Large intestine (tissue), 3 donors: ENCODE measurements at regions not wholly inside any gene's neighbourhood (a gene's known extent, or its start where the extent isn't known, plus 50 kb on each side); places are given as distances from the start of the nearest gene placed in this dataset.
"Not testable (repeated sequence)": the region's sequence is repeated elsewhere in the genome, so short reads cannot be mapped to it uniquely, and the experiment has no call there.

Source experiments
- DNase-seq, 2 donors: peaks; one replicate each; pipeline versions ENCODE4 v3.0.0 to v3.0.0-alpha.2; 2013
- H3K27ac ChIP-seq: one replicate; pipeline ENCODE4 v1.5.1; 2013; ENCODE audit warnings: low read length
- H3K27me3 ChIP-seq: 2 replicates; pipeline ENCODE4 v1.6.1; 2013; ENCODE audit warnings: low read length; ENCODE audit not compliant: control insufficient read depth, insufficient read depth
- H3K36me3 ChIP-seq: 2 replicates; pipeline ENCODE4 v1.6.1; 2013; ENCODE audit warnings: low read length; ENCODE audit not compliant: control insufficient read depth, insufficient read depth
- H3K4me1 ChIP-seq: one replicate; pipeline ENCODE4 v1.6.1; 2013; ENCODE audit warnings: low read length; ENCODE audit not compliant: control insufficient read depth, insufficient read depth
- H3K4me3 ChIP-seq: one replicate; pipeline ENCODE4 v1.5.1; 2013; ENCODE audit warnings: low read length
- H3K9me3 ChIP-seq: one replicate; pipeline ENCODE4 v1.6.1; 2013; ENCODE audit warnings: mild to moderate bottlenecking, low read depth, low read length, moderate library complexity; ENCODE audit not compliant: control insufficient read depth
- WGBS: methylation state at CpG from one replicate; pipeline ENCODE4 v1.1.5; 2013; ENCODE audit warnings: low lambda C conversion rate; ENCODE audit not compliant: insufficient coverage; 5-methylcytosine and 5-hydroxymethylcytosine counted together

- H3K27ac ChIP-seq, H3K4me3 ChIP-seq, H3K9me3 ChIP-seq, H3K4me1 ChIP-seq, H3K27me3 ChIP-seq, DNase-seq, H3K36me3 ChIP-seq: not testable (repeated sequence)
- no CpG with 5 or more reads among the region's 9 CpGs for WGBS
These were observed 106.7 kb upstream of the SLC24A2 start for GRCh38 chr9:19895578-19895977.

- no peaks in the 10 kb centered on the region for H3K9me3 ChIP-seq
- H3K4me1 ChIP-seq = no peaks in the 10 kb centered on the region
- WGBS = no CpG with 5 or more reads among the region's 3 CpGs
- H3K4me3 ChIP-seq = no peak overlapping the region
- H3K27me3 ChIP-seq = no peaks in the 10 kb centered on the region
- H3K27ac ChIP-seq = no peak overlapping the region
- DNase-seq = no peak
- H3K36me3 ChIP-seq = no peaks in the 10 kb centered on the region
These were observed 106.2 kb upstream of the SLC24A2 start for GRCh38 chr9:19895006-19895405.

GRCh38 chr9:19885608-19886007 is 96.8 kb upstream of the SLC24A2 start:
- 92% methylated on average over 2 of the region's 4 CpGs for WGBS
- Histone ChIP-seq H3K9me3 (no peaks in the 10 kb centered on the region), H3K27me3 (no peaks in the 10 kb centered on the region), H3K4me1 (no peaks in the 10 kb centered on the region), H3K4me3 (no peak overlapping the region), H3K27ac (no peak overlapping the region), H3K36me3 (no peaks in the 10 kb centered on the region)
- DNase-seq = no peak

DNA sequence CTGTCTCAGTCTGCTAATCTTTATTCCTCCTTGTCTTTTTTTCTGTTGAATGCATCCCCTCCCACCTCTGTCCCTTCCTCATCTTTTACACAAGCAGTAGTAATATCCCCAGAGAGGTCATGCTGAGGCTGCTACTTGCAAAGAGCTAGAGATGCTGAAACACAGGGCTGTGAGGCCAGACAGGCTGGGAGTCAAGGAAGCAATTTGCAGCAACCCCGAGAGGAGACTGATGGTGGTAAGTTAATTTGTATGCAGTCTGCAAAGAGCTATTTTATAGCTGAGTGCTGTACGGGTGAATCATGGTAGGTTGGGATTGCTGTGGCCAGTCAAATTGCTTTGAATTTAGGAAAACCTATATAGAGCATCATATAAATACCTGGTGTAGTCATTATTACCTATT is 90.2 kb upstream of the SLC24A2 start:
- no CpG with 5 or more reads among the region's 2 CpGs for WGBS
- Histone ChIP-seq H3K36me3 (no peaks in the 10 kb centered on the region), H3K9me3 (no peaks in the 10 kb centered on the region), H3K4me1 (no peaks in the 10 kb centered on the region), H3K27me3 (no peaks in the 10 kb centered on the region), H3K27ac (no peak overlapping the region), H3K4me3 (no peak overlapping the region)
- DNase-seq = no peak

GRCh38 chr9:19876569-19877316 is 87.9 kb upstream of the SLC24A2 start:
- Histone ChIP-seq H3K36me3 (no peaks in the 10 kb centered on the region), H3K4me3 (no peak overlapping the region), H3K9me3 (no peaks in the 10 kb centered on the region), H3K4me1 (no peaks in the 10 kb centered on the region), H3K27me3 (no peaks in the 10 kb centered on the region), H3K27ac (no peak overlapping the region)
- WGBS = 100% methylated on average over 1 of the region's 3 CpGs
- DNase-seq = no peak

GRCh38 chr9:19875291-19875920 is 86.6 kb upstream of the SLC24A2 start:
- H3K4me1 ChIP-seq = no peaks in the 10 kb centered on the region
- H3K27me3 ChIP-seq = no peaks in the 10 kb centered on the region
- WGBS = 83% methylated on average over 2 of the region's 5 CpGs
- H3K4me3 ChIP-seq = no peak overlapping the region
- H3K9me3 ChIP-seq = peaks cover 3% of the 10 kb centered on the region
- no peak overlapping the region for H3K27ac ChIP-seq
- H3K36me3 ChIP-seq = no peaks in the 10 kb centered on the region
- no peak for DNase-seq

- WGBS = 89% methylated on average over 2 of the region's 2 CpGs
- not testable (repeated sequence) for H3K27ac ChIP-seq, H3K4me3 ChIP-seq, H3K9me3 ChIP-seq, H3K27me3 ChIP-seq, H3K4me1 ChIP-seq, DNase-seq, H3K36me3 ChIP-seq
These were observed 84.4 kb upstream of the SLC24A2 start for GRCh38 chr9:19873188-19873587.

DNA sequence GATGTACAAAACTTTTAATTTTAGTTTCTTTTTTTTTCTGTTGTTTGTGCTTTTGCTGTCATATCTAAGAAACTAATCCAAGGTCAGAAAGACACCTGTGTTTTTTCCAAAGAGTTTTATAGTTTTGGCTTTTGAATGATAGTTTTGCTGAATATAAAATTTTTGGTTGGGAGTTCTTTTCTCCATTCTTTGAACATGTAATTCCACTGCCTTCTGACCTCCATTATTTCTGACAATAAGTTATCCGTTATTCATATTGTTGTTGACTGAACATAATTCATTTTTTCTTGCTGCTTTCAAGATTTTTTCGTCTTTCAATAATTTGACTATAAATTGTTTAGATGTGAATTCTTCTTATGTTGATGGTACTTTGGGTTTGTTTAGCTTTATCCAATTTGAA is 82.2 kb upstream of the SLC24A2 start:
- Histone ChIP-seq H3K36me3 (no peaks in the 10 kb centered on the region), H3K4me3 (no peak overlapping the region), H3K4me1 (no peaks in the 10 kb centered on the region), H3K27me3 (no peaks in the 10 kb centered on the region), H3K27ac (no peak overlapping the region), H3K9me3 (peaks cover 3% of the 10 kb centered on the region)
- no peak for DNase-seq
- WGBS = 100% methylated on average over 1 of the region's 2 CpGs

GRCh38 chr9:19840953-19841352 is 52.1 kb upstream of the SLC24A2 start:
- H3K27me3 ChIP-seq = no peaks in the 10 kb centered on the region
- no peak overlapping the region for H3K27ac ChIP-seq
- H3K9me3 ChIP-seq = no peaks in the 10 kb centered on the region
- no peak overlapping the region for H3K4me3 ChIP-seq
- WGBS = no CpG with 5 or more reads among the region's 1 CpG
- no peaks in the 10 kb centered on the region for H3K4me1 ChIP-seq
- no peaks in the 10 kb centered on the region for H3K36me3 ChIP-seq
- DNase-seq = no peak
